Caco-2 (cell line): ENCODE measurements at regions not wholly inside any gene's neighbourhood (a gene's known extent, or its start where the extent isn't known, plus 50 kb on each side); places are given as distances from the start of the nearest gene placed in this dataset.

Experiments used
- BruUV-seq: library from RNA; stranded (reverse); fragments of 400-500 nt; replicated peaks from 2 replicates; lab custom pipeline; 2021; lab: Mats Ljungman, UMichigan
- CTCF ChIA-PET: fragments of 300-600 bp; sonication (Branson Sonifier 250); formaldehyde crosslinking; loops from one replicate; lab custom pipeline; 2022; ENCODE audit warnings: antibody characterized with exemption; lab: Charles Lee
- POLR2A ChIA-PET: fragments of 300-600 bp; sonication (Branson Sonifier 250); formaldehyde crosslinking; loops from one replicate; lab custom pipeline; 2022; ENCODE audit warnings: antibody characterized with exemption; lab: Charles Lee
- DNase-seq, 2 experiments: peaks; one replicate each; pipeline versions ENCODE4 v3.0.0 to v3.0.0-alpha.2; 2020 to 2022
- H3K27me3 ChIP-seq: replicated peaks from 2 replicates; pipeline ENCODE4 v1.6.0; 2011; ENCODE audit warnings: low read length; ENCODE audit not compliant: control insufficient read depth, insufficient read depth
- H3K36me3 ChIP-seq: 2 replicates; pipeline ENCODE4 v1.5.1; 2011; ENCODE audit warnings: low read length; ENCODE audit not compliant: control insufficient read depth, insufficient read depth
- H3K4me1 ChIP-seq: fragments of 250-450 bp; sonication (Bioruptor Pico); 2 replicates; pipeline ENCODE4 v1.5.1; 2020; ENCODE audit warnings: mild to moderate bottlenecking
- H3K4me3 ChIP-seq: 2 replicates; pipeline ENCODE4 v1.5.1; 2011; ENCODE audit warnings: low read depth, mild to moderate bottlenecking, control low read depth, low read length
- H3K9me3 ChIP-seq: fragments of 250-450 bp; sonication (Bioruptor Pico); 2 replicates; pipeline ENCODE4 v1.5.1; 2020; ENCODE audit warnings: mild to moderate bottlenecking, moderate library complexity
- H3K27ac Mint-ChIP-seq: one replicate; pipeline ENCODE4 v1.8.0; 2022; ENCODE audit warnings: mixed read lengths; ENCODE audit not compliant: unreplicated experiment
- H3K27me3 Mint-ChIP-seq: one replicate; pipeline ENCODE4 v1.8.0; 2022; ENCODE audit warnings: mixed read lengths; ENCODE audit not compliant: insufficient read depth, unreplicated experiment
- H3K36me3 Mint-ChIP-seq: one replicate; pipeline ENCODE4 v1.8.0; 2022; ENCODE audit warnings: mild to moderate bottlenecking, mixed read lengths; ENCODE audit not compliant: insufficient read depth, unreplicated experiment
- H3K4me1 Mint-ChIP-seq: one replicate; pipeline ENCODE4 v1.8.0; 2022; ENCODE audit warnings: low read depth, mixed read lengths; ENCODE audit not compliant: unreplicated experiment
- H3K4me3 Mint-ChIP-seq: one replicate; pipeline ENCODE4 v1.8.0; 2022; ENCODE audit warnings: mild to moderate bottlenecking, moderate library complexity, mixed read lengths; ENCODE audit not compliant: unreplicated experiment
- H3K9me3 Mint-ChIP-seq: one replicate; pipeline ENCODE4 v1.8.0; 2022; ENCODE audit warnings: mixed read lengths; ENCODE audit not compliant: unreplicated experiment
- CTCF ChIP-seq, 2 experiments: fragments of 200-600 bp in 1 of 2; IDR thresholded peaks; 1 replicate in 1 of 2; 2 replicates in 1 of 2; pipeline versions ENCODE4 v1.5.1 to v1.8.0; 2011 to 2022; ENCODE audit warnings: antibody characterized with exemption in 1 of 2, control low read depth in 1 of 2, inconsistent platforms in 1 of 2, low read depth in 1 of 2, low read length in 1 of 2, mild to moderate bottlenecking in 1 of 2, moderate library complexity in 1 of 2; ENCODE audit not compliant: insufficient read depth in 1 of 2, severe bottlenecking in 1 of 2, unreplicated experiment in 1 of 2
- intact Hi-C: fragments of 100-400 bp; cut with micrococcal nuclease; formaldehyde crosslinking; loops from one replicate; pipeline ENCODE4 v1.10.0; 2022; ENCODE audit not compliant: unreplicated experiment

DNA sequence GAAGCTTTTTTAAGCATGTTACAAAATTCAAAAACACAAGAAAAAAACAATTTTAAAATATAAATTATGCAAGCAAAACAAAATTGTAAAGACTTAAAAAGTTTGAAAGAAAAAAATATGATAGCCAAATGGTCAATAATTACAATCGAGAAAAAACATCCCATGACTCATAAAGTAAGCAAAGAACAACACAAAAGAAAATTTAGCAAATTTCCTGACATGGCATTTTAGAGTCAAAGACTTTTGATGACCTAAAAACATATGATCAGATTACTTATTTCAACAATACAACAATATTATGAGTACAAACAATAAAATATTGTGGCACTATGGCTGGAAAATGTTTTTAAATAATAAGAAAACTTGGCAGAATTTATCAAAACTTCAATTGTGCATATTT lies 312.1 kb upstream of the MEOX2 start:
- H3K9me3 Mint-ChIP-seq: no peaks in the 10 kb centered on the region
- Histone ChIP-seq H3K4me3 (no peak overlapping the region), H3K36me3 (no peaks in the 10 kb centered on the region), H3K4me1 (no peaks in the 10 kb centered on the region), H3K9me3 (no peaks in the 10 kb centered on the region), H3K27me3 (no peaks in the 10 kb centered on the region)
- ChIA-PET CTCF (no interaction called here), POLR2A (no interaction called here)
- no peak overlapping the region for H3K4me3 Mint-ChIP-seq
- DNase-seq: no peak
- intact Hi-C loops: no loop called here
- no peak overlapping the region for H3K27ac Mint-ChIP-seq
- peaks cover 3% of the 10 kb centered on the region for H3K27me3 Mint-ChIP-seq
- no peaks in the 10 kb centered on the region for H3K36me3 Mint-ChIP-seq
- BruUV-seq: no TSS peak
- TF ChIP-seq CTCF (IDR thresholded peaks at IDR 0.05; ENCODE audit: insufficient read depth in 1 of 2, low read depth in 1 of 2, low read length in 1 of 2, severe bottlenecking in 1 of 2, unreplicated experiment in 1 of 2): no peak
- no peaks in the 10 kb centered on the region for H3K4me1 Mint-ChIP-seq

DNA sequence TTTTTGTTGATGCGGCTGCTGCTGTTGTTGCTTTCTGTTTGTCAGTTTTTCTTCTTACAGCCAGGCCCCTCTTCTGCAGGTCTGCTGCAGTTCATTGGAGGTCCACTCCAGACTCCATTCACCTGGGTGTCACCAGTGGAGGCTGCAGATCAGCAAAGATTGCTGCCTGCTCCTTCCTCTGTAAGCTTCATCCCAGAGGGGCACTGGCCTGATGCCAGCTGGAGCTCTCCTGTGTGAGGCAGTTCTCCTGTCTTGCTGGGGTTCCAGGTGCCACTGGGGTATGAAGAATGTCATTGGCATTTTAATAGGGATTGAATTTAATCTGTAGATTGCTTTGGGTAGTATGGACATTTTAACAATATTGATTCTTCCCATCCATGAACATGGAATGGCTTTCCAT lies 308.5 kb upstream of the MEOX2 start:
- CTCF ChIA-PET: no interaction called here
- TF ChIP-seq CTCF (IDR thresholded peaks at IDR 0.05; ENCODE audit: insufficient read depth in 1 of 2, low read depth in 1 of 2, low read length in 1 of 2, severe bottlenecking in 1 of 2, unreplicated experiment in 1 of 2): no peak
- DNase-seq: no peak
- Mint-ChIP-seq H3K36me3 (no peaks in the 10 kb centered on the region), H3K27ac (no peak overlapping the region), H3K27me3 (no peaks in the 10 kb centered on the region), H3K9me3 (no peaks in the 10 kb centered on the region), H3K4me1 (no peaks in the 10 kb centered on the region), H3K4me3 (no peak overlapping the region)
- H3K4me1 ChIP-seq: no peaks in the 10 kb centered on the region
- no peaks in the 10 kb centered on the region for H3K36me3 ChIP-seq
- no TSS peak for BruUV-seq
- POLR2A ChIA-PET: interaction anchor here (0.7 kb wide), 1 partner anchor 15 kb away, joined by 3 read pairs; no protein-coding TSS in a partner anchor
- no peaks in the 10 kb centered on the region for H3K27me3 ChIP-seq
- H3K4me3 ChIP-seq: no peak overlapping the region
- no peaks in the 10 kb centered on the region for H3K9me3 ChIP-seq
- intact Hi-C loops: no loop called here

DNA sequence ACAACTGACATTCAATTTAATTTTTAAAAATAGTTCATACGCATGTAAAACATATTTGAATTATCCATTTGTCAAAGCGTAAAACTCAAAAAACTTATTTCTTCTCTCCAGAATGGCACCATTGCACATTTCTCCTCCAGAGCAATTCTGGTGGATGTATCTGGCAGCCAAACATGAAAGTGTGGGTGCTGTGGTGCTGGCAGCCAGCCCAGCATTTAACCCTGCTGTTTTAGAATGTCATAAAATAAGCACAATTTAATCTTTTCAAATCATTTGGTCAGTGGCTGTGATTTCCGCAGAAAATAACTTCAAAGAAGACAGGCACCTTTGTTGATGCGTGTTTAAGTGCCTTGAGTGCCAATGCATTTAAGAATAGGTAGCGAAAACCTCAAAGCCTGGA lies 302.7 kb upstream of the MEOX2 start:
- ChIA-PET CTCF (no interaction called here), POLR2A (no interaction called here)
- no peaks in the 10 kb centered on the region for H3K4me1 Mint-ChIP-seq
- Histone ChIP-seq H3K4me1 (no peaks in the 10 kb centered on the region), H3K36me3 (no peaks in the 10 kb centered on the region), H3K27me3 (no peaks in the 10 kb centered on the region), H3K9me3 (no peaks in the 10 kb centered on the region), H3K4me3 (no peak overlapping the region)
- no peak for TF ChIP-seq CTCF (IDR thresholded peaks at IDR 0.05; ENCODE audit: insufficient read depth in 1 of 2, low read depth in 1 of 2, low read length in 1 of 2, severe bottlenecking in 1 of 2, unreplicated experiment in 1 of 2)
- H3K9me3 Mint-ChIP-seq: no peaks in the 10 kb centered on the region
- H3K36me3 Mint-ChIP-seq: no peaks in the 10 kb centered on the region
- intact Hi-C loops: no loop called here
- DNase-seq: no peak
- no peak overlapping the region for H3K27ac Mint-ChIP-seq
- no TSS peak for BruUV-seq
- H3K4me3 Mint-ChIP-seq: no peak overlapping the region
- no peaks in the 10 kb centered on the region for H3K27me3 Mint-ChIP-seq
